Erythroblast (primary cell): ENCODE measurements at regions not wholly inside any gene's neighbourhood (a gene's known extent, or its start where the extent isn't known, plus 50 kb on each side); places are given as distances from the start of the nearest gene placed in this dataset.

Source experiments
- GATA1 ChIP-seq: IDR thresholded peaks from 2 replicates; pipeline ENCODE4 v1.6.1; 2011; ENCODE audit warnings: low read depth, mild to moderate bottlenecking, control low read depth, low read length, moderate library complexity
- POLR2A ChIP-seq: IDR thresholded peaks from 2 replicates; pipeline ENCODE4 v1.6.1; 2011; ENCODE audit warnings: mild to moderate bottlenecking, low read length

DNA sequence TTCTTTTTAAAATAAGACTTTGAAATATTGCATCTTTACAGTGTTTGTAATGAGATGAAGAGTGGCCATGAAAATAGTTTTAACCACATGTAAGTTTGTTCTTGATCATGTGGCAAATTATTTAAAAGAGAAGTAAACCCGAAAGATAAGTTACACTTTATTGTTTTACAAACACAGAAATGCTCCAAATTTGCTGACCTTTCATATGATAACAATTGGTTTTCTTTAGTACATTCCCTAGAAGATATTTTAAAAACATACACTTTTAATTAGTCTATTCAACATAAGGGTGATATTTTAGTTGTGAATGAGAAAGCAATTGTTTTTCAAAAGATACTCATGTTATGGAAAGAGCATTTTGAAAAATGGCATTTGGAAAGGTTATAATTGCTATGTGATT, 287.7 kb downstream of the PSAT1 start:
- no peak for TF ChIP-seq POLR2A
- TF ChIP-seq GATA1 = no peak
